HFF-Myc (cell line): ENCODE measurements at regions not wholly inside any gene's neighbourhood (a gene's known extent, or its start where the extent isn't known, plus 50 kb on each side); places are given as distances from the start of the nearest gene placed in this dataset.

Experiments
- DNase-seq: peaks from one replicate; pipeline ENCODE4 v3.0.0-alpha.2; 2011; ENCODE audit warnings: low read depth; ENCODE audit errors: extremely low read depth
- H3K4me3 ChIP-seq: replicated peaks from 2 replicates; pipeline ENCODE4 v1.5.1; 2011; ENCODE audit warnings: low read depth, mild to moderate bottlenecking, control low read depth, low read length
- TF ChIP-seq, protein P1 (sequence below): IDR thresholded peaks from 2 replicates; pipeline ENCODE4 v1.5.1; 2012; ENCODE audit warnings: mild to moderate bottlenecking, low read depth, low read length, control low read depth; ENCODE audit errors: missing control alignments

DNA sequence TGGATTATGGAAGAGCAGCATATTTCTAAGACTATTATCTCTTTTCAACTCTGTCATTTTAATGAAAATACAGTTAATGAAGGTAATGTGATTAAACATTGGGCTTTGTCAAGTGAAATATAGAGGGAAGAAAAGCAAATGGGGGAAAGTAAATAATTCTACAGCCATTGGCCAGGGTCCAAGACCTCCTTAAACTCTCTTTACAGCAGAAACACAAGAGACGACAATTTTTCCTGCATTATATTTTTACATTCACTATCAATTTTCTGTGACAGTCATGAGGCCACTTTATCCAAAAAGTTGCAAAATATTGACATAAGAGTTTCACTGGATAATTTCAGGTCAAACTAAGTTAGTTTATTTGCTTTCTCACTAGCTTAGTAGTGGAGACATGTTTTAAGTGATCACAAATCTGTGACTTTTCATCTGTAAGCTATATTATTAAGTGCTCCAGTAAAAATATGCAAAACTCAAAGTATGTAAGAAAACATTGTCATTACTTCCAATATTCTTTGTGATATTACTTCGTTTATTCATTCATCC is 385.9 kb upstream of the DPH6 start:
- TF ChIP-seq, protein P1, sequence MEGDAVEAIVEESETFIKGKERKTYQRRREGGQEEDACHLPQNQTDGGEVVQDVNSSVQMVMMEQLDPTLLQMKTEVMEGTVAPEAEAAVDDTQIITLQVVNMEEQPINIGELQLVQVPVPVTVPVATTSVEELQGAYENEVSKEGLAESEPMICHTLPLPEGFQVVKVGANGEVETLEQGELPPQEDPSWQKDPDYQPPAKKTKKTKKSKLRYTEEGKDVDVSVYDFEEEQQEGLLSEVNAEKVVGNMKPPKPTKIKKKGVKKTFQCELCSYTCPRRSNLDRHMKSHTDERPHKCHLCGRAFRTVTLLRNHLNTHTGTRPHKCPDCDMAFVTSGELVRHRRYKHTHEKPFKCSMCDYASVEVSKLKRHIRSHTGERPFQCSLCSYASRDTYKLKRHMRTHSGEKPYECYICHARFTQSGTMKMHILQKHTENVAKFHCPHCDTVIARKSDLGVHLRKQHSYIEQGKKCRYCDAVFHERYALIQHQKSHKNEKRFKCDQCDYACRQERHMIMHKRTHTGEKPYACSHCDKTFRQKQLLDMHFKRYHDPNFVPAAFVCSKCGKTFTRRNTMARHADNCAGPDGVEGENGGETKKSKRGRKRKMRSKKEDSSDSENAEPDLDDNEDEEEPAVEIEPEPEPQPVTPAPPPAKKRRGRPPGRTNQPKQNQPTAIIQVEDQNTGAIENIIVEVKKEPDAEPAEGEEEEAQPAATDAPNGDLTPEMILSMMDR, result no peak
- DNase-seq, result no peak
- H3K4me3 ChIP-seq, result no peak overlapping the region

DNA sequence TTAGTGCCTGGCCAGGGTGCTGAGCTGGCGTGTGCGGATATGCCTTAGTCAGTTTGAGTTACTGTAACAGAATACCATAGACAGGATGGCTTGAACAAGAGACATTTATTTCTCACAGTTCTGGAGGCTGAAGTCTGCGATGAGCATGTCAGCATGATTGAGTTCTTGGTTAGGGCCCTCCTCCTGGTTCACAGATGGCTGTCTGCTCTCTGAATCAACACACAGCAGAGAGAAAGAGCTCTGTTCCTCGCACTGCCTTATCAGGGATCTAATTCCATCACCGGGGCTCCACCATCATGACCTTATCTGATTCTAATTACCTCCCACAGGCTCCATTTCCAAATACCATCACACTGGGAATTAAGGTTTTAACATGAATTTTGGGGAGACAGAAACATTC is 386.6 kb upstream of the DPH6 start:
- DNase-seq, result no peak
- no peak overlapping the region for H3K4me3 ChIP-seq
- TF ChIP-seq, protein P1, result no peak

DNA sequence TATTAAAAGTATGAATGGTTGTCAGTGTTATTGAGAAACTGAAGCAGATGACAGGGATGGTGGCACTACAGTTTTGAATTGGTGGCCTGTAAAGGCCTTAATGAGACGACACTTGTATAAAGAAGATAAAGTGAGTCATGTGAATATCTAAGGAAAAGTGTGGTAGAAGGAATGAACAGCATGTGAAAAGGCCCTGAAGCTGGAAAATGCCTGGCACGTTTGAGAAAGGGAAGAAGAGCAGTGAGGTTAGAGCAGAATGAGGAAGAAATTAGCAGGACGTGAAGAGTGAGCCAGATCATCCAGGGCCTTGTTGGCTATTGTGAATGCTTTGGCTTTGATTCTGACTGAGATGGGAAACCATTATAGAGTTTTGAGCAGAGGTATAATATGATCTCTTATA is 387.6 kb upstream of the DPH6 start:
- TF ChIP-seq, protein P1, result no peak
- no peak for DNase-seq
- H3K4me3 ChIP-seq, result no peak overlapping the region

DNA sequence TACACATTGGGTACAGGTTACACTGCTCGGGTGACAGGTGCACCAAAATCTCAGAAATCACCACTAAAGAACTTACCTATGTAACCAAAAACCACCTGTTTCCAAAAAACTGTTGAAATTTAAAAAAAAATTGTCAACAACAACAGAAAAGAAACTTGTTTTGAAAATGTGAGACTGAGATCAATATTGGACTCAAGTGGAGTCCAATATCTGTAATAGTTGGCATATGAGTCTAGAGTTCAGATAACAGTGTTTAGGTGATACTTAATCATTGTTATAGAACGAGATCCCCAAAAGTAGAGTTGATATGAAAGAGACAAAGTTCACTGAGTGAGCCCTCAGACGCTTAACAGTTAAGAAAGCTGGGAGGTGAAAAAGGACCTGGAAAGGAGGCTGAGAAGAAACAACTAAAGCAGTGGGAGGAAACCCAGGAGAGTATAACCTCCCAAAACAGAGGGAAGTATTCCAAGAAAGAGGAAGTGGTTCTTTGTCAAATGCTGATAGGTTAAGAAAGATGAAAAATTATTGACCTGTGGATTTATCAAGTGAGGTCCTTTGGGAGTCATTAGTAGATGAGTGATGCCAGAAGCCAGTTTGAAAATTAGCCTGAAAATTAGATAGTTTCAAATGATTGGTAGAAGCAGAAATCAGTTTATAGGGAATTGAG is 388.6 kb upstream of the DPH6 start:
- no peak for DNase-seq
- TF ChIP-seq, protein P1, result no peak
- no peak overlapping the region for H3K4me3 ChIP-seq

DNA sequence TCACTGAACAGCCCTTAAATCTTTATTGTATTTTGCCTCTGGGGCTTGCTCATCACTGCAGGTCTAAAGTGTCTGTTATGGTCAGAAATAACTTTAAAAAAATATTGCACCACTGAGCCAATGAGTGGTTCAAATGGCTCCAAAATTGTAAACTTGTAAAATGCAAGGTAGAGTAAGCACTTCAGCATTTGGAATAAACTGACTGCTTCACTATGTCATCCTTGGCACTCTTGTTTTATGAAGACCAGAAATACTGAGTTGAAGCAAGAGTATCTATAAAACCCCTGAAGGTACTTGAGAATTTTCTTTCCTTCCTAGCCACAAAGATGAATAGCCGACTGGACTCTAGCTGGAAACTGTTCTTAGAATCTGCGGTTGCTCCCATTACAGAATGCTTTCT is 390.3 kb upstream of the DPH6 start:
- no peak overlapping the region for H3K4me3 ChIP-seq
- TF ChIP-seq, protein P1, result no peak
- DNase-seq, result no peak

DNA sequence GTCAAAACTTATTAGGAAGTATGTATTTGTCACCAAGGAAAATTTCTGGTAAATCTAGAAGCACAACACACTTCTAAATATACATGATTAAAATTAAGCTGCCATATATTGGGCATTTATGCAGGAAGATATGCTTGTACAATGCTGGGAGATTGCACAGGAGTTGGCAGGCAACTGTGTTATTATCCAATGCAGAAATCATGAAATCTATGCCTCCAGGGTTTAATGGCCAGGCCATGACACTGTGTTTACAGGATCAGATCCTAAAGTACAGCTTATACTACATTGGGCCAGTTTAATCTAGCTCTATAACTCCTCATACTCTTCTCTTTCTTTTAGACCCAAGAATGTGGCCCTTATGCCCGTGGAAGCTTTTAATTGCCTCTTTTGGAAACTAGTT is 391.4 kb upstream of the DPH6 start:
- TF ChIP-seq, protein P1, result no peak
- no peak for DNase-seq
- H3K4me3 ChIP-seq, result no peak overlapping the region
